NCI-H510A treated with DMSO at 0.1 percent for 48 hours (cell line): ENCODE measurements at regions not wholly inside any gene's neighbourhood (a gene's known extent, or its start where the extent isn't known, plus 50 kb on each side); places are given as distances from the start of the nearest gene placed in this dataset.

Experiments
- DNase-seq: peaks from one replicate; lab custom pipeline; 2025; lab: John Stamatoyannopoulos, UW

GRCh38 chr18:1954583-1955312 lies 616.6 kb downstream of the METTL4 start:
- DNase-seq: no peak

GRCh38 chr18:1958798-1959197 lies 612.5 kb downstream of the METTL4 start:
- no peak for DNase-seq

GRCh38 chr18:1965016-1965415 lies 606.3 kb downstream of the METTL4 start:
- DNase-seq: no peak

- no peak for DNase-seq
These were observed 605.8 kb downstream of the METTL4 start for GRCh38 chr18:1965541-1965940.

GRCh38 chr18:1968801-1969498 lies 602.4 kb downstream of the METTL4 start:
- DNase-seq: no peak

GRCh38 chr18:1976484-1976883 lies 594.8 kb downstream of the METTL4 start:
- no peak for DNase-seq

GRCh38 chr18:1982056-1982455 lies 589.2 kb downstream of the METTL4 start:
- DNase-seq: no peak

GRCh38 chr18:1983746-1984515 lies 587.4 kb downstream of the METTL4 start:
- no peak for DNase-seq

- DNase-seq: no peak
These were observed 577.4 kb downstream of the METTL4 start for GRCh38 chr18:1993866-1994265.

GRCh38 chr18:1994471-1994870 lies 576.8 kb downstream of the METTL4 start:
- DNase-seq: no peak

- DNase-seq: no peak
These were observed 576.2 kb downstream of the METTL4 start for GRCh38 chr18:1995041-1995612.

- DNase-seq: no peak
These were observed 573.2 kb downstream of the METTL4 start for GRCh38 chr18:1998121-1998520.

GRCh38 chr18:1999387-1999786 lies 571.9 kb downstream of the METTL4 start:
- no peak for DNase-seq

GRCh38 chr18:2002151-2002550 lies 569.2 kb downstream of the METTL4 start:
- no peak for DNase-seq

- DNase-seq: no peak
These were observed 568.7 kb downstream of the METTL4 start for GRCh38 chr18:2002604-2003003.

GRCh38 chr18:2009942-2010697 lies 561.2 kb downstream of the METTL4 start:
- DNase-seq: no peak

GRCh38 chr18:2027016-2027415 lies 544.3 kb downstream of the METTL4 start:
- no peak for DNase-seq

- DNase-seq: no peak
These were observed 543.5 kb downstream of the METTL4 start for GRCh38 chr18:2027756-2028155.

- DNase-seq: no peak
These were observed 542.3 kb downstream of the METTL4 start for GRCh38 chr18:2028986-2029385.

GRCh38 chr18:2030647-2031046 lies 540.7 kb downstream of the METTL4 start:
- DNase-seq: no peak

- no peak for DNase-seq
These were observed 539.3 kb downstream of the METTL4 start for GRCh38 chr18:2032036-2032435.

GRCh38 chr18:2035056-2035455 lies 536.2 kb downstream of the METTL4 start:
- no peak for DNase-seq
